ENCODE measurements at regions not wholly inside any gene's neighbourhood (a gene's known extent, or its start where the extent isn't known, plus 50 kb on each side); places are given as distances from the start of the nearest gene placed in this dataset.
"Not testable (repeated sequence)": the region's sequence is repeated elsewhere in the genome, so short reads cannot be mapped to it uniquely, and the experiment has no call there.

- no peak for DNase-seq
These were observed 284.1 kb upstream of the PRKCQ start for GRCh38 chr10:6864142-6864541.

DNA sequence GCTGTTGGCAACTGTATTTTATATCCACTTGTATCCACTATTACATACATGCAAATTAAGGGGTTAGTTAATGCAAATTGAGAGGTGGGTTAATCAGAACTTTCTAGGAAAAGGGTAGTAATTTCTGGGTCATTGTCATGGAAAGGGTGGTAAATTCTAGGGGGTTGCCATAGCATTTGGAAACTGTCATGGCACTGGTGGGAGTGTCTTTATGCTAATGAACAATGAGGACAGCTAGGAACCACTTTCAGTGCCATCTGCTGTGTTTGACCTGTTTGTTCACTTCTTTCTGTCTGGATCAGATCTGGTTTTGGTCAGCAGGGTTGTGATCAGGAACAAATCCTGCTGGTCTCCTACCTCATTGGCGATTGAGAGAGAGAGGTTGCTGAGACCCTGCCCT lies 283.3 kb upstream of the PRKCQ start:
- no peak for DNase-seq

DNA sequence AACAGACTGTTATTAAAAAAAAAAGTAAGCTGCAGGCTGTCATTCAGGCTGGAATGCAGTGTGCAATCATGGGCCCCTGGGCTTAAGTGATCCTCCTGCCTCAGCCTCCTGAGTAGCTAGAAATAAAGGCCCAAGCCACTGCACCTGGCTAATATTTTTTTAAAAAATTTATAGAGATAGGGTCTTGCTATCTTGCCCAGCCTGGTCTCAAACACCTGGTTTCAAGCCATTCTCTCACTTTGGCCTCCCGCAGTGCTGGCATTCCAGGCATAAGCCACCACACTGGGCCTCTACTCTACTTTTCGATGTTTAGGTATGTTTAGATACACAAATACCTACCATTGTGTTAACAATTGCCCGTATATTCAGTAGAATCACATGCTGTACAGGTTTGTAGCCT lies 270.4 kb upstream of the PRKCQ start:
- DNase-seq: no peak

DNA sequence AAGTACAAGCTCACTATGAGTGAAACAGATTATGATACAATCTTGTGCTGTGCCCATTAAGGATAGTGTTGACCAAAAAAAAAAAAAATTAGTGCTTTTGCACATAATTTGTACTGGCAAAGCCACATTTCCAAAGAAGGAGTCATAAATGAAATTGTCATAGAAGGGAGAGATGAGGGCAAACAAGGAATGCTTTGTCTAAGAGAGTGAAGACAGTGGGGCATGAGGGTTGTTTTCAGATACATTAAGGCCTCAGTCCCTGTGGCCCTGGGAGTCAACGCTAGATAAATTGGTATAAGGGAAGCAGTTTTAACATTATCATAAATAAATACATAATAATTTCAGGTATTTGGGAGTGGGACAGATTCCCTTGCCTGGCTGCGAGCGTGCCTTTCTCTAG lies 267.5 kb upstream of the PRKCQ start:
- DNase-seq: no peak

DNA sequence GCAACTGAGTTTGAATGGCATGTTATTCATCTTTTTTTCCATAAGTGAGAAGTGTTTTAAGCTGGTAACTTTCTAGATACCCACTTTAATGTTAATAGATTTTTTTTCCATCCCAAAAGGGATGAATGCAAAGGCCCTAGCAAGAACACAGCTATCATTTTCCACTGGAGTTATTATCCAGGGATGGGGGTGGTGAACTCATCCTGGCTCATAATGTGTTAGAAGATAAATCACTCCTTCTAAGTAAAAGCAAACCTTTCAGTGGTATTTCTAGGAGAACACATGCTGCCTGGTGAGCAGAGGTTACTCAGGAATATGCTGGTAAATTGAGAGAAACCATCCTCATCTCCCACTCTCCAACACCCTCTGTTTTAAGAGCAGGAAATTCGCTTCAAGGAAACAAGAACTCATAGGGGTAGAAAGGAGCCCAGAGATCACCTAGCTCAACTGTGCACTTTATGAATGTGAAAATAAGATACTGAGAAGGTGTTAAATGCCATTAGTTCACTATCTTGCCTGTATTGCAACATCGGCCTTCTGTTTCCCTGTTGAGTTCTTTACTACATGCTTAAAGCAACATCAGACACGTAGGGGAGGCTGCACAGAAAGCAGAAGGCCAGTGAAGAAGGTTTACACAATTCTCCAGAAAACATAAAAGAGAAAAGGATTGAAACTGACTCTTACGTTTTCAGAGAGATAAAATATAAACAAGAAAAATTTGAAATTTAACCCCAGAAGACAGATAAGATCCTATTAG lies 264.0 kb upstream of the PRKCQ start:
- no peak for DNase-seq

- no peak for DNase-seq
These were observed 263.4 kb upstream of the PRKCQ start for GRCh38 chr10:6843481-6843881.

GRCh38 chr10:6842722-6843121 lies 262.6 kb upstream of the PRKCQ start:
- DNase-seq: no peak

DNA sequence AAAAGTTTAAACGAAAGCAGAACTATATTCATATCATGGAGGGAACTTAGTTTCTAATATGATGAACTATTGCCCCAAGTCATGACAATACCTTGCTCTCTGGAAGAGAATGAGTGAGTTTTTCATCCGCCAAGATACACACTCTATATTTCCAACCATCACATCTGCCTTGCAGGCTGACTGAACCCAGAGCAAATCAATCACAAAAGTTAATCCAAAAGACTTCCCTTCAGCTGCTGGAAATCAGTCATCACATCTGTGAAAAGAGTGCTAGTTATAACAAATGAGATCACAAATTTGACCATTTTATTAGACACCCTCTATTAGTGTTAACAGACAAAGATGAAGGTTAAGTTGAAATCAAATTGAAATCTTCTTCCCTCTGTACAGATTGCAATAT lies 261.7 kb upstream of the PRKCQ start:
- no peak for DNase-seq

- DNase-seq: no peak
These were observed 260.7 kb upstream of the PRKCQ start for GRCh38 chr10:6840766-6841165.

DNA sequence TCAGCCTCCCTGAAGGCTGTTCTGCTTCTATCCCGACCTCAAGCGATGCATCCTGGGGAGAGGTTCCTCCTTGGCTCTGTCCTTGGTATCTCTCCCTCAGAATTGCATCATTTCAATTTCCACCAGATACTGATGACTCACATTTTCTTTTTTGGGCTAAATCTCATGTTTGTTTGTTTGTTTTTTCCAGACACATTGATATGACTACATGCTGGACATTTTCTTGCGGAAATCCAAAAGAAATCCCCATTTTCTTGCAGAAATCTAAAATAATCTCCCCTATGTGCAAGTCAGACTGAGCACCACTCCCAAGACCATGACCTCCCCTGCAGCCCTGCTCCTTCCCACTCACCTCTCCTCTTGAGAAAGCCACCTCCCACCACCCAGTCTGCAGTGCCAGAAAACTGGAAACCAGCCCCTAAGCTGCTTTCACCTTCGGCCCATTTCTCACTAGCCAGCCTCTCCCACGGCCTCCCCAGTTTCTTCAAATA lies 260.2 kb upstream of the PRKCQ start:
- DNase-seq: no peak

DNA sequence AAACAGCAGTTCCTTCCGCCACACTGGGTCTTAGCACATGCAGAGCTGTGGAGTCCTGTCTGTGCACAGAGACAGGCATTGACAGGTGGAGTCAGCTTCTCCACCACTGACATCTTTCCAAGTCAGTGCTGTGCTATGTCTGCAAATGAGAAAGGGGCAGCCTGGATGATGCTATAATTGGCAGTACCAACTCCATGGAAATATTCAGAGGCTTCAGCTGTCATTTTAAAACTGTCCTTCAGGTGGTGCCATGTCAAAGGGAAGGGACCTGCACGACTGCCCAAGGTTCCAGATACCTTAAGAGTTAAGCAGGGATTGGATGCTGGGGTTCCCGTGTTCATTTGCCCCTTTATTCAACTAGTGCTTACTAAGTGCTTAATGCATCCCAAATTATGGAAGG lies 258.0 kb upstream of the PRKCQ start:
- no peak for DNase-seq

DNA sequence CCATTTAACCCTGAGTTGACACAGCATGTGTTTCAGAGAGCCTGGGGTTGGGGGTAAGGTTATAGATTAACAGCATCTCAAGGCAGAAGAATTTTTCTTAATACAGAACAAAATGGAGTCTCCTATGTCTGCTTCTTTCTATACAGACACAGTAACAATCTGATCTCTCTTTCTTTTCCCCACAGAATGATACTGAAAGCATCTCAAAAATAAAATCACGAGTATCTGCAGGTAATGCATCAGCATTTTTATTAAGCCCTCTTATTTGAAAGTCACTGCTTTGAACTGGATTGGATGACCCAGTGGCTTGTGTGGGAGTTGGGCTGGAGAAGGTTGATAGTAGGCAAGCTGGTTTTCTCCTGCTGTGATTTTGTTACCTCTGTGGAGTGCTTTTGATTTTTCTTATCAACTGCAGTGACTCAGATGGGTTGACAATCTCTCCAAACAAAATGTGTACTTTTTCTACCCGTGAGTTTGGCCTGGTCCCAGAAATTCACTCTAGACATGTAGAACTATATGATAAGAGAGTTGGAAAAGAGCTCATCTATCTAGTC lies 253.5 kb upstream of the PRKCQ start:
- no peak for DNase-seq

DNA sequence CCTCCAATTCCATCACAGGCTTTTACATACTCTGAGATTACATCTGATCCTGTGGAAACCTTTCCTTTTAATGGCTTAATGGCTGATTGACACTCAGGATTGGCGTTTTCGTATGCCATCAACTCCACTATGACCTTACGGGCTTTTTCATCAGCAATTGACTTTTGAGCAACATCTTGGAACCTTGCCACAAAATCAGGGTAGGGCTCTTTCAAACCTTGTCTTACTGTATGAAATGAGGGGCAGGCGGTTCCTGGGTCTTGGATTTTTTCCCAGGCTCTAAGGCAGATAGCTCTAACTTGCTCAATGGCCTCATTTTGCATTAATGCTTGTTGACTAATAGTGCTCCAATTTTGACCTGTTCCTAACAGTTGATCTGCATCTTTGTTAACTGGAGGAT lies 250.9 kb upstream of the PRKCQ start:
- not testable (repeated sequence) for DNase-seq

DNA sequence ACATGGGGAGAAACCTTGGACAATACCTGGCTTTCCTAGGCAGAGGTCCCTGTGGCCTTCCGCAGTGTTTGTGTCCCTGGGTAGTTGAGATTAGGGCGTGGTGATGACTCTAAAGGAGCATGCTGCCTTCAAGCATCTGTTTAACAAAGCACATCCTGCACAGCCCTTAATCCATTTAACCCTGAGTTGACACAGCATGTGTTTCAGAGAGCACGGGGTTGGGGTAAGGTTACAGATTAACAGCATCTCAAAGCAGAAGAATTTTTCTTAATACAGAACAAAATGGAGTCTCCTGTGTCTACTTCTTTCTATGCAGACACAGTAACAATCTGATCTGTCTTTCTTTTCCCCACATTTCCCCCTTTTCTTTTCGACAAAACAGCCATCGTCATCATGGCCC lies 244.7 kb upstream of the PRKCQ start:
- DNase-seq: not testable (repeated sequence)

DNA sequence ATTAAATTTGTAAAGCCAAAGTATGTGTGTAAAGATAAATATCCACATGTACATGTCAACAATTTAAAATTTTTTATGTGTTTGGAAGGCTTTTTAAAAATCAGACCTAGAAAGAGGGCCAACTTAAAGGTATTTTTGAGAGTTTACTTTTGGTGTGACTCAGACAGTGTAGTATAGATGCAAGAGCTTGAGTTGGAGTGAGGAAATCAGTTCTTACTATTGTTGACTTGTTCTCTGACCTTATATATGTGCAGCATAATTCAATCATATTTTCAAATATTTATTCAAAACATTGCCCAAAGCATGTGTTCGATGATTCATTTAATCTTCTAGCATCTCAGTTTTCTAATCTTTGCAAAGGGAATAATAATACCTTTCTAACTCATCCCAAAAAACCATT lies 243.7 kb upstream of the PRKCQ start:
- no peak for DNase-seq

DNA sequence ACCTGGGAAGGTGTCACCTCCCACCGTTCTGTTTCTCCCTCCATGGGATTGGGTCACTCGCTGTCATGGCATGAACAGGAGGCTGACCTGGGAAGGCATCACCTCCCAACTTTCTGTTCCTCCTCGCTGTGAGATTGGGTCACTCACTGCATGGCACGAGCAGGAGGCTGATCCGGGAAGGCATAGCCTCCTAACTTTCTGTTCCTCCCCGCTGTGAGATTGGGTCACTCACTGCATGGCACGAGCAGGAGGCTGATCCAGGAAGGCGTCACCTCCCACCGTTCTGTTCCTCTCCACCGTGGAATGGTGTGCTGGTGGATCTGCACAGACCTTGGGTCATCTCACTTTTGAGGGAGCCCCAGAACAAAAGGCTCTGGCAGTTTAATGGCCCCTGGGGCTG lies 239.2 kb upstream of the PRKCQ start:
- no peak for DNase-seq

DNA sequence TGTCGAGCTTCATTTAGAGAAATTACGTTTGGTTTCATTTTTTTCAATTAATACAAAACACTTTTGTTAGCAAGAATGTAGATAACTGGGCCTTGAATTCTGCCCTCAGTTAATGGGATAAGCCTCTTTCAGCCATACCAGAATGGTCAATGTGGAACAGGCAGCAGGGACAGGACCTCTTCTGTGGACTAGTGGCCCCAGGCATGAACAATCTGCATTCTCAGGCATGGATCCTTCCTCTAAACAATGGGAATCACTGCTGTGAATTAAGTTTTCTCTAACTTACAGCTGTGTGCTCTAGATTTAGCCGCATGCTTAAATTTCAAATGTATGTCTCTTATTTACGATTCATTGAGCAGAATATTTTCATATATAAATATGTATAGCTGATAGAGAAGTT lies 237.7 kb upstream of the PRKCQ start:
- no peak for DNase-seq

DNA sequence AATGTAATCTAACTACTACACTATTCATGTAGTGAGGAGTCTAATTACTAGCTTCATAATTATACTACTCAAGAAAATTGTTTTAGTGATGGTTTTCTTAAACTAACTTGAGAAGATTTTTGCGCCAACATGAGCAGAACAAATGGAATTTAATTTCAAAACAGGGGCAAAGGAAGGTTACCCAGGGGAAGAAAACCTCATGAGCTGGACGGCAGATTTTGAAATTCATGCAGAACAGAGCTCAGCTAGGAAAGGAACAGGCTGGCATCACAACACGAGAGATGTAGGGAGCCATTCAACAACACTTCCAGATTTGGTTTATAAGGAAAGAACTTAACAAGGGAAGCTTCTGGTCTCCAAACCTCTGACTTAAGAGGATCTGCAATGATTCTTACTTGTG lies 235.3 kb upstream of the PRKCQ start:
- no peak for DNase-seq

DNA sequence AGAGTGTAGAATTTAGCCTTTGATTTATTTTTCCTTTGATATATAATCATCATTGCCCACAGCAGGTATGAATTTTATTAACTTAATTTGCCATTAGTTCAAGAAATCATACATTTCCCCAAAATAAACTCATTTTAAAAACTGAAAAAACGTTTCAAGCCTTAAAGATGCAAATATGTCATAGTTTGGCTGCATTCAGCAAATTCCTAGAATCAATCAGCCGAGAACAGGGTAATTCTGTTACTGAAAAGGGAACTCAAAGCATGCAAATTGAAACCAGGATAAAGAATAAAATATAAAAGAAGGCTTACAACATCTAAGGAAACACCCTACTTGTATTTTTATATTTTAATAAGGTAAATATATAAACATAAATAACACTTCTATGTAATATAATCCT lies 233.8 kb upstream of the PRKCQ start:
- no peak for DNase-seq

DNA sequence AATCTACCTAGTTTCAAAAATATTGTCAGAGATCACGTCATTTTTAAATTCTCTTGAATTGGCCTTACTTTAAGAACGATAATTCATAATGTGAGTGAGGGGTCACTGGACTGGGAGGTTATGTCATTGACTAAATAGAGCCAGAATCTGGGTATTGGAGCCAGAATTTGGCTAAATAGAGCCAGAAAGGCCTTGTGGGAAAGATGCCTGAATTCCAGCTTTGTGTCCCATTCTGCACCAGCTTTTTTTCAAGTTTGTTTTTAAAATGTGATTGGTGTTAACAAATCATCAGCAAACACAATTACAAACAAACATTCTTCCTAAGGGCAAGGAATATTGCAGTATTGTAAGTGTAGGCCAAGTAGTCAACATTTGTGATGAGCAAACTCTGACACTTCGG lies 233.2 kb upstream of the PRKCQ start:
- no peak for DNase-seq

- no peak for DNase-seq
These were observed 231.1 kb upstream of the PRKCQ start for GRCh38 chr10:6811153-6811552.

GRCh38 chr10:6803427-6803783 lies 223.3 kb upstream of the PRKCQ start:
- DNase-seq: no peak

DNA sequence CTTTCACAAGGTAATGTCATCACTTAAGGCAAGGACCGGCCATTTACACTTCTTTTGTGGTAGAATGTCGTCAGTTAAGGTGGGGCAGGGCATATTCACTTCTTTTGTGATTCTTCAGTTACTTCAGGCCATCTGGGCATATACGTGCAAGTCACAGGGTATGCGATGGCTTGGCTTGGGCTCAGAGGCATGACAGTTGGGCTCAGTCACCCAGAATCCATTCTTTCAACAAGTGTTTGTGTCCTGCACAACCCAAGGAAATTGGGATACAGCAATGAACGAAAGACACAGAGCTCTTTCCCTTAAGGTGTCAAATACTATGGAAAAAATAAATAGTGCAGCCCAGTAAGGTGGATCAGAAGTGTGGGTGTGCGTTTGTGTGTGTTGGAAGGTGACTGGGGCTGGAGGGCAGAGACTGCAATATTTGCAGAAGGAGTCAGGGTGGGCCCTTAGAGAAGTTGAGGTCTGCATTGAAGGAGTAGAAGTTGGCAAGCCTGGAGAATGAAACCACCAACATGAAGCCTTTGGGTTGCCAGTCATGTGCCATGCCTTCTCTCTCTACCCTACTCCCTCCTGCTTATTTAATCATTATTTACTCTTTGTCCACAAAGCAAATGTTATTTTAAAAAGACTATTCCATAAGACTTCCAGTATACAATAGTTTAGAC lies 222.8 kb upstream of the PRKCQ start:
- no peak for DNase-seq

- no peak for DNase-seq
These were observed 216.2 kb upstream of the PRKCQ start for GRCh38 chr10:6796231-6796630.

GRCh38 chr10:6795541-6795940 lies 215.5 kb upstream of the PRKCQ start:
- no peak for DNase-seq
